Hematopoietic multipotent progenitor cell treated with erythropoietin and hydrocortisone succinate and interleukin-3 and kit ligand, for 8 days (in vitro differentiated cells): ENCODE measurements at regions not wholly inside any gene's neighbourhood (a gene's known extent, or its start where the extent isn't known, plus 50 kb on each side); places are given as distances from the start of the nearest gene placed in this dataset.

Experiments
- DNase-seq: peaks from one replicate; pipeline ENCODE4 v3.0.0-alpha.2; 2015

DNA sequence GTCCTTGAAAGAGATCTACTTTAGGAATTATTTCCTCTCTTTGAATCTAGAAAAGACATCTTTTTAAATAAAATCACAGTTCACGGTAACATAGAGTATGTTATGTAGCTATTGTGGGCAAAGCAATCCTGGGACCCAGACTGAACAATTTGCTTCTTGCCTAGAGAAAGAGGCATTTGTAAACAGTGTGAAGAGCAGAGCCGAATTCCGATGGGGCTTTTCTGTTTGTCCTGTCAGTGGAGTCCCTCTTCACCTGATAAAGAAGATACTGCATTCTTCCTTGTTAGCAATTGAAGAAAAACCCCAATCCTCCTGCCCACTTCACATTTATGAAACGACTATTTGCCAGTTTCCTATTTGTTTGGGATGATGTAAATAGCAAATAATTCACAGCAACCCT is 462.9 kb downstream of the WDR72 start:
- DNase-seq, result no peak

DNA sequence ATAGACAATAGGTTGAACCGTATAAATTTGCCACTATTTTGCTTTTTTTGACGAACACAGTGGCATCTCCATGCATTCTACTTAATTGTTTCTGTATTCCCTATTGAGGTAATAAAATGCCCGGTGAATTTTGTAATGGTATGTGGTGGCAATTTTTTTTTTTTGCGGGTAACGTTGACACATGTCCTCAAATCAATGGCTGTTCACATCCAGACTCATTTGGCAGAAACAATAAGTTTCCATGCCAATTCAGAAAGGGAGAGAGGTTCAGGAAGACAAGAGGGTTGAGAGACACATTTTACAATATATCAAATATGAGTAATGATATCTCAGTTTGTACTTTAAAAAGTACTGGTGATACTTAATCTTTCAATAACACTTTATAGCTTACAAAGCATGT is 463.9 kb downstream of the WDR72 start:
- no peak for DNase-seq

DNA sequence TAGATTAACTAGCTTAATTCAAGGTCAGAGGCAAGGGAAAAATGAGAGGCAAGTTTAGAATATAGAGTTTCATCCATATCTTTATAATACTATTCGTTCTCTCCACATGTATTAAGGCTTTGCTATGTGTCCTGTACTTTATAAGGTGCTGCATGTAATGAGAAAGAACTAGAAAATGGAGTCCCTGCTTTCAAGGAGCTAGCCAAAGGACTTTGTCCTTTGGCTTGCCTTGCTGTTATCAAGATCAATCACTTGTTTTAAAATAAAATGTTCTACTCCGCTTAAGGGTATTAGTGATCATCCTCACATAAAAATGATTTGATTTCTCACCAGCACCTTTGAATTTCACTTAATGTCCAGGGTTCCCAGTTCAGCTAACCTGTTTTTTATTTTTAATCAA is 470.9 kb downstream of the WDR72 start:
- no peak for DNase-seq

GRCh38 chr15:53274630-53275029 is 484.5 kb upstream of the ONECUT1 start:
- DNase-seq, result no peak

- no peak for DNase-seq
Observed at GRCh38 chr15:53272116-53272515, 482.0 kb upstream of the ONECUT1 start.

GRCh38 chr15:53266176-53266575 is 476.0 kb upstream of the ONECUT1 start:
- no peak for DNase-seq

DNA sequence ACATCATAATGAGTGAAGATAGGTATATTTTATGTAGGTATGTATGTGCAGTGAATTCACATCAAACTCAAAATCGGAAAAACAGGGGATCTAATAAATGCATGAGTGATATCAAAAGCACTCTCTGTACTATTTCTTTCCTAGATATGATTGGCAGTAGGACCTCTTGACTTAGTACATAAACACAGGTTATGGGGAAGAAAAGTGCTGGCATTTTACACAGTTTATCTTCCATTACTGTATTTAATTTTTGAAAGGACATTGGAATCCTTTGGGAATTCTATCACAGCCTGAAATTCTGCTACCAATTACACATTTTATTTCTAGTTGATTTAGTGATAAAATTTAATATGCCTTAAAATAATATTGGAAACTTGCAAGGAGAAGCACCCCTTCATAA is 470.5 kb upstream of the ONECUT1 start:
- DNase-seq, result no peak

GRCh38 chr15:53256457-53256856 is 466.3 kb upstream of the ONECUT1 start:
- no peak for DNase-seq

DNA sequence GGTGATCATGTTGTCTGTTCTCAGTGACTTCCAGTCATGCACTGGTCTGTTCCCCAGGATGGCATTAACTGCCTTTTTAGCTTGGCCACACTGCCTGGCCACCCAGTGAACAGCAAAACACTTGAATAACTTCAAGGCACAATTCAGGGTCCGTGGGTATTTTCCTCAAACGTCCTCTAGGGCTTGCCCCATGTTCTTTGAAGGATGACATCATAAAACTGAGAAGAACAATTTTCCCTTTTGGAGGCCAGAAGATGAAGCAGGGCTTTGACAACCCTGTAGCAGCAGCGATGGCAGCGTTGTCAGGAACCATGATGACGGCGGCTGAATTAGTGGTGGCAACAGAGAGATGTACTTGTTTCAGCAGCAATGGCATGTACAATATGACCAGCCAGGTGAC is 465.9 kb upstream of the ONECUT1 start:
- DNase-seq, result no peak

- no peak for DNase-seq
Observed at GRCh38 chr15:53251996-53252395, 461.9 kb upstream of the ONECUT1 start.

DNA sequence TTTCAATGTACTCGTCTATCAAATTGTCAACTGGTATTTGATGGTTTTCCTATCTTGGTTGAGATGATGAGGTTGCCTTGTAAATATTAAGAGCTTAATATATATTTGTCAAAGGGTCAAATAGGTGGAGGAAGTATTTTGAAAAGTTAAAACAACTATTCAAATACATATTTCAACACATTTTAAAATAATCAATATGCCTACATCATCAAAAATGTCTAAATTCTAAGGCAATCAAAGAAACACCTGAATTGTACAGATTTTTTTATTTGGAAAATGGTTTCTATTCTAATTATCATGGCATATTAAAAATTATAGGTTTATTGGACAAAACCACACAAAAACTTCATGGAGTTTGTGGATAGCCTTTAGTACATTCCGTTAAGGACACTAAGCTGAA is 461.4 kb upstream of the ONECUT1 start:
- DNase-seq, result no peak

DNA sequence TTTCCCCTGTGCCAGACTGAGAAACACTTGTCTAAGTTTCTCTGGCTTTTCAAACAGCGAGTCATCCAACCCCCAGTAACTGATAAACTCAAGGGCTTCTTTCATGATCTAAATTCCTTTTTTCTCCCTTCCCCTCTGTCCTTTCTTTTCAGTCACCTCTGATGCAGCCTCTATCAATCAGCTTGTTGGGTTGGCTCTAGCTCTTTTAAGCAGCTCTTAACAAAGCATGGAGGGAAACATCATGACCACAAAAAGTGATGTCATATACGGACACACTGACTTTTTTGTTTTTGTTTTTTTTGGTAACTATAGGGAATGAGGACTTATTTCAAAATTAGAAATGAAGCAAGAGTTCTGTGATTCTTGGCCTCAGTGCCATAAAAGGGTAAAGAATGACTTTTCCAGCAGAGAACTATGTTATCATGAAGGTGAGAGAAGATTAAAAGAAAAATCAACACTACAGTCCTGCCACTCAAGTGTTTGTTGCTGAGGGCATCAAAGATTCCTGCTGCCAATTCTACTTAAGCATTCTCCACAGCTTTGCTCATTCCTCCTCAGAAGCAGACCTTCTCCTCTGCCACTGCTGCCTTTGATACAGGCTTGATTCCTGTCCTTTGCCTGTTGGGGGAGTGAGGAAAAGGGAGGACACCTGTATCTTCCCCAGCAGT is 457.0 kb upstream of the ONECUT1 start:
- DNase-seq, result no peak

GRCh38 chr15:53246404-53246803 is 456.3 kb upstream of the ONECUT1 start:
- no peak for DNase-seq

DNA sequence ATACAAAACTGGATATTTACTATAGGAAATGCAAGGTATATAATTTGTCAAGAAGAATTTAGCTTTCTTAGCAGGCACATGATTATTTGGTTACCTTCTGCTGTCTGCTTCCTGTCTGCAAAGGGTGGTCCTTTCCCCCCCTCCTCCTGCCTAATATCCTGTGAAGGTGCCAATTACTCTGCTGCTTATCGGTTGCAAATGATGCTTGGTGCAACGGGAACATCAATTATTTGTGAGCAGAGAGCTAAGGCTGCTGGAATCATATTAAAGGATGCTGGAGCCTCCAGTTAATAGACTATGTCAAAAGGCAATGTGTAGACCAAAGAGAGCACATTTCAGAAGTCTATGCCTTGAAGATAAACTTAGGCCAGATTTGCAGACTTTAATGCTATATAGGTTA is 443.7 kb upstream of the ONECUT1 start:
- no peak for DNase-seq

DNA sequence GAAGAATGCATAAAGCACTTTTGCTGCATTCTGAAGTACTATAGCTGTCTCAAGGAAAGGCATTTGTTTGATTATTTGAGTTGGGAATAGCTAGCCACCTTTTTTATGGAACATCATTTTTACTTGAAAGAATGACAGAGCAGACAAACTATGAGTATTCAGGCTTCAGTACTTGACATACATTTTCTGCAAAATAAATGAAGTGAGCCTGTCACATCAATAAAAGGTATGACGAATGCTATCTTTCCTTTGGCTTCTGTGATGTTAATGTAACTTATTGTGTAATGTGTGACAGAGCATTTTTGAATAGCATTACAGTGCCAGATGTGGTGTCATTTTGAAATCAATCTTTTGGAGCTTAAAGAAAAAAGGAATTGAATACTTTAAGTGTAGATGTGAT is 440.3 kb upstream of the ONECUT1 start:
- DNase-seq, result no peak

GRCh38 chr15:53226559-53226958 is 436.4 kb upstream of the ONECUT1 start:
- DNase-seq, result no peak

DNA sequence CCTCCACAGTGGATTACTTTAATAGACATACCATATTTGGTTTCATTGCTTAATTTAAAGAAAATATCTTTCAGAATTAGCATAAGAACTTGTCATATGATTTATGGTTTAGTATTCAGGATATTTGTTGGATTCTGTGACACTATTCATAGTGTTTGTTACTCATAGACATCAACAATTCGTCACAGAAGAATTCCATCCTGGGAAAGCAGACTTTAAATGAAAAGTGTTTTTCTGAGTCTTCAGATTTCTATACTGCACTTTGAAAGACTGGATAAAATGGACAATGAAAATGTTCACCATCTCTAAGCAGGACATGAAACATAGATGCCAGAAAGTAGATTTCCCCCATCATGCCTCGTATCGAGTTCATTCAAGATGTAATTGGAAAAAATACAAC is 435.6 kb upstream of the ONECUT1 start:
- no peak for DNase-seq

- no peak for DNase-seq
Observed at GRCh38 chr15:53224371-53224770, 434.2 kb upstream of the ONECUT1 start.

- no peak for DNase-seq
Observed at GRCh38 chr15:53223815-53224214, 433.7 kb upstream of the ONECUT1 start.

GRCh38 chr15:53218666-53219580 is 428.8 kb upstream of the ONECUT1 start:
- DNase-seq, result no peak

DNA sequence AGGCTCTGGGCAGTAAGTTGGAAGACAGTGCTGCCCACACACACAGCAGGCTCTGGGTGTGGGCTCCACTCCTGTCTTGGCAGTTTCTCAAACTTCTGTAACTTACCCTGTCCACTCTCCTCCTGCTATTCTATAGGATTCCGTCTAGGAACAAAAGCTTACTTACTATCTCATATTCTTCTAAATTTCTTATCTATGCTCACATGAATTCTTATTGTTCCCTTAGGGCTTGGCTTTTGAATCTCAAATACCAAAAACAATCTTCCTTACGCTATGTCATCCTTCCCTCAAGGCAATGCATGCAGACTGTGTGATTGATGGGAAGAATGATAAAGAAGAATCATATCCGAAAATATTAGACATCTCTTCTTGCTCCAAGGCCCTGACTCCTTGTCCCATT is 425.9 kb upstream of the ONECUT1 start:
- no peak for DNase-seq

DNA sequence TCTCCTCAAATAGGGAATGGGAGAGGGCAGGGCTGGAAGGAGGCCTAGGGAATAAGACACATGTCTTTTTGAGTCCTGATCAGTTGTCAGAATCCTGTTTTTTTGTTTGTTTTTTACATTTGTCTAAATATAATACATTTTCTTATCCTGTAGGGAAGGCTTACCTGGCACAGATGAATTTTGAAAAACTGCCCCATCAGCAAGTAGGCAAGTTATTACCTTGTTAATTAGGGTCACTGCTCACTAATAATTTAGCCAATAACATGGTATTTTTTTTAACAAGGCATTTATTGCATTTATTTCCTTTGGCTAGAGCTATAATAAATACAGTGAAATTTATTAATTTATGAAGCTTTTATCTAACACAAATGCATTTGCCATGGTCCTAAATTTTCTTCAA is 423.2 kb upstream of the ONECUT1 start:
- no peak for DNase-seq

DNA sequence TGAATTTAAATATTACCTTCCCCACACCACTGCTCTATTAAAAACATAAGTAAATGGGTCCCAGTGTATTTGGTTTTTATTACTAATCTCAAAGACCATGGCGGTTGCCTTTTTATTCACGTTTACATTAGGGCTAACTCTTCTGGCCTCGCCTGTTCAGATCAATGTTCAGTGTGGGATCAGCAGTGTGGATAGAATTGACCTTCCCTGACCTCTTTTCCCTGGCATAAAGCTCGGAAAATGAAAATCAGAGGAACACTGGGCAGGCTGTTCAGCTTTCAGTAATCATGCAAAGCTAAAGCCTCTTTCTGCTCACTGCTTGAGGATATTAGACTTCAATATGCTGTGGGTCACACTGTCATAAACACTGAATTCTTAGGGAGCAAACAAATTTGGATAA is 422.6 kb upstream of the ONECUT1 start:
- DNase-seq, result no peak

GRCh38 chr15:53210653-53211052 is 420.5 kb upstream of the ONECUT1 start:
- DNase-seq, result no peak
